ENCODE measurements at regions not wholly inside any gene's neighbourhood (a gene's known extent, or its start where the extent isn't known, plus 50 kb on each side); places are given as distances from the start of the nearest gene placed in this dataset.

DNA sequence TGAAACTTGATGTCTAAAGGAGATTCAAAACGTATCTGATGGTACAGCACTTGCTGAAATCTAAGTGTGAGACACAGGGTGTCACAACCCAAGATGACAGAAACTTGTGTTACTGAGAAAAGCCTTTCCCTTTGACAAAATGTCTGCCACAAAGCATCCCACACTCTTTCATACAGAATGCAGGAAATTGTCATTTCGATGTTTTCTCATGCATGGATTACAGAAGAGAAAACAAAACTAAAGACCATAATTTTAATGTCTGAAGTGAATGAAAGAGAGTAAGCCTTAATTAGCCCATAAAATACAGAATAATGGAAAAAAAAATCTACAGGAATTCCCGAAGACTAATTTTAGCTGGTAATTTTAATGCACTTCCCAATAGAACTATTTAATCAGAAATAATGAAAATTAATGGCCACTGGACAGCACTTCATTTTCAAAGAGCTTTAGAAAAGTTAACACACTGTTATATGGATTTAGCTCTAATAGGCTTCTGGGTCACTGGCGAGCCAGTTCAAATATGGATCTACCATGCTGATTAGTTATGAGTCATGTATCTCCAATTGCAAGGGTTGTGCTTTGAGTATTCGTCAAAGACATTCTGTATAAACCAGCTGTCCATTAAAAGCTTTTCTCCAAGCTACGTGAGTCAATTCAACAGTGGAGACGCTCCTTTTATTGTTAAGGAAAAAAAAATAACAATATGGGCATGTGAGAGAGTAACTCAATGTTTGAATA is 656.7 kb downstream of the SLC16A7 start:
- TF ChIP-seq, protein P1, sequence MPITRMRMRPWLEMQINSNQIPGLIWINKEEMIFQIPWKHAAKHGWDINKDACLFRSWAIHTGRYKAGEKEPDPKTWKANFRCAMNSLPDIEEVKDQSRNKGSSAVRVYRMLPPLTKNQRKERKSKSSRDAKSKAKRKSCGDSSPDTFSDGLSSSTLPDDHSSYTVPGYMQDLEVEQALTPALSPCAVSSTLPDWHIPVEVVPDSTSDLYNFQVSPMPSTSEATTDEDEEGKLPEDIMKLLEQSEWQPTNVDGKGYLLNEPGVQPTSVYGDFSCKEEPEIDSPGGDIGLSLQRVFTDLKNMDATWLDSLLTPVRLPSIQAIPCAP (CRISPR knock-in tag; IDR thresholded peaks at IDR 0.05): no peak
- no peak for TF ChIP-seq GTF2I (CRISPR knock-in tag; conservative IDR thresholded peaks at IDR 0.05)
- TF ChIP-seq, protein P2, sequence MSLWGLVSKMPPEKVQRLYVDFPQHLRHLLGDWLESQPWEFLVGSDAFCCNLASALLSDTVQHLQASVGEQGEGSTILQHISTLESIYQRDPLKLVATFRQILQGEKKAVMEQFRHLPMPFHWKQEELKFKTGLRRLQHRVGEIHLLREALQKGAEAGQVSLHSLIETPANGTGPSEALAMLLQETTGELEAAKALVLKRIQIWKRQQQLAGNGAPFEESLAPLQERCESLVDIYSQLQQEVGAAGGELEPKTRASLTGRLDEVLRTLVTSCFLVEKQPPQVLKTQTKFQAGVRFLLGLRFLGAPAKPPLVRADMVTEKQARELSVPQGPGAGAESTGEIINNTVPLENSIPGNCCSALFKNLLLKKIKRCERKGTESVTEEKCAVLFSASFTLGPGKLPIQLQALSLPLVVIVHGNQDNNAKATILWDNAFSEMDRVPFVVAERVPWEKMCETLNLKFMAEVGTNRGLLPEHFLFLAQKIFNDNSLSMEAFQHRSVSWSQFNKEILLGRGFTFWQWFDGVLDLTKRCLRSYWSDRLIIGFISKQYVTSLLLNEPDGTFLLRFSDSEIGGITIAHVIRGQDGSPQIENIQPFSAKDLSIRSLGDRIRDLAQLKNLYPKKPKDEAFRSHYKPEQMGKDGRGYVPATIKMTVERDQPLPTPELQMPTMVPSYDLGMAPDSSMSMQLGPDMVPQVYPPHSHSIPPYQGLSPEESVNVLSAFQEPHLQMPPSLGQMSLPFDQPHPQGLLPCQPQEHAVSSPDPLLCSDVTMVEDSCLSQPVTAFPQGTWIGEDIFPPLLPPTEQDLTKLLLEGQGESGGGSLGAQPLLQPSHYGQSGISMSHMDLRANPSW (CRISPR knock-in tag; conservative IDR thresholded peaks at IDR 0.05; ENCODE audit: low read depth): no peak
- TF ChIP-seq, protein P3, sequence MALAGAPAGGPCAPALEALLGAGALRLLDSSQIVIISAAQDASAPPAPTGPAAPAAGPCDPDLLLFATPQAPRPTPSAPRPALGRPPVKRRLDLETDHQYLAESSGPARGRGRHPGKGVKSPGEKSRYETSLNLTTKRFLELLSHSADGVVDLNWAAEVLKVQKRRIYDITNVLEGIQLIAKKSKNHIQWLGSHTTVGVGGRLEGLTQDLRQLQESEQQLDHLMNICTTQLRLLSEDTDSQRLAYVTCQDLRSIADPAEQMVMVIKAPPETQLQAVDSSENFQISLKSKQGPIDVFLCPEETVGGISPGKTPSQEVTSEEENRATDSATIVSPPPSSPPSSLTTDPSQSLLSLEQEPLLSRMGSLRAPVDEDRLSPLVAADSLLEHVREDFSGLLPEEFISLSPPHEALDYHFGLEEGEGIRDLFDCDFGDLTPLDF (CRISPR knock-in tag; IDR thresholded peaks at IDR 0.05): no peak
- TF ChIP-seq, protein P4, sequence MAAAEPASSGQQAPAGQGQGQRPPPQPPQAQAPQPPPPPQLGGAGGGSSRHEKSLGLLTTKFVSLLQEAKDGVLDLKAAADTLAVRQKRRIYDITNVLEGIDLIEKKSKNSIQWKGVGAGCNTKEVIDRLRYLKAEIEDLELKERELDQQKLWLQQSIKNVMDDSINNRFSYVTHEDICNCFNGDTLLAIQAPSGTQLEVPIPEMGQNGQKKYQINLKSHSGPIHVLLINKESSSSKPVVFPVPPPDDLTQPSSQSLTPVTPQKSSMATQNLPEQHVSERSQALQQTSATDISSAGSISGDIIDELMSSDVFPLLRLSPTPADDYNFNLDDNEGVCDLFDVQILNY (CRISPR knock-in tag; IDR thresholded peaks at IDR 0.05): no peak
- TF ChIP-seq, protein P5, sequence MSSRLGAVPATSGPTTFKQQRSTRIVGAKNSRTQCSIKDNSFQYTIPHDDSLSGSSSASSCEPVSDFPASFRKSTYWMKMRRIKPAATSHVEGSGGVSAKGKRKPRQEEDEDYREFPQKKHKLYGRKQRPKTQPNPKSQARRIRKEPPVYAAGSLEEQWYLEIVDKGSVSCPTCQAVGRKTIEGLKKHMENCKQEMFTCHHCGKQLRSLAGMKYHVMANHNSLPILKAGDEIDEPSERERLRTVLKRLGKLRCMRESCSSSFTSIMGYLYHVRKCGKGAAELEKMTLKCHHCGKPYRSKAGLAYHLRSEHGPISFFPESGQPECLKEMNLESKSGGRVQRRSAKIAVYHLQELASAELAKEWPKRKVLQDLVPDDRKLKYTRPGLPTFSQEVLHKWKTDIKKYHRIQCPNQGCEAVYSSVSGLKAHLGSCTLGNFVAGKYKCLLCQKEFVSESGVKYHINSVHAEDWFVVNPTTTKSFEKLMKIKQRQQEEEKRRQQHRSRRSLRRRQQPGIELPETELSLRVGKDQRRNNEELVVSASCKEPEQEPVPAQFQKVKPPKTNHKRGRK (CRISPR knock-in tag; IDR thresholded peaks at IDR 0.05; ENCODE audit: borderline replicate concordance): no peak
- TF ChIP-seq, protein P6, sequence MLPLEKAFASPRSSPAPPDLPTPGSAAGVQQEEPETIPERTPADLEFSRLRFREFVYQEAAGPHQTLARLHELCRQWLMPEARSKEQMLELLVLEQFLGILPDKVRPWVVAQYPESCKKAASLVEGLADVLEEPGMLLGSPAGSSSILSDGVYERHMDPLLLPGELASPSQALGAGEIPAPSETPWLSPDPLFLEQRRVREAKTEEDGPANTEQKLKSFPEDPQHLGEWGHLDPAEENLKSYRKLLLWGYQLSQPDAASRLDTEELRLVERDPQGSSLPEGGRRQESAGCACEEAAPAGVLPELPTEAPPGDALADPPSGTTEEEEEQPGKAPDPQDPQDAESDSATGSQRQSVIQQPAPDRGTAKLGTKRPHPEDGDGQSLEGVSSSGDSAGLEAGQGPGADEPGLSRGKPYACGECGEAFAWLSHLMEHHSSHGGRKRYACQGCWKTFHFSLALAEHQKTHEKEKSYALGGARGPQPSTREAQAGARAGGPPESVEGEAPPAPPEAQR (CRISPR knock-in tag; IDR thresholded peaks at IDR 0.05): no peak
- TF ChIP-seq, protein P7, sequence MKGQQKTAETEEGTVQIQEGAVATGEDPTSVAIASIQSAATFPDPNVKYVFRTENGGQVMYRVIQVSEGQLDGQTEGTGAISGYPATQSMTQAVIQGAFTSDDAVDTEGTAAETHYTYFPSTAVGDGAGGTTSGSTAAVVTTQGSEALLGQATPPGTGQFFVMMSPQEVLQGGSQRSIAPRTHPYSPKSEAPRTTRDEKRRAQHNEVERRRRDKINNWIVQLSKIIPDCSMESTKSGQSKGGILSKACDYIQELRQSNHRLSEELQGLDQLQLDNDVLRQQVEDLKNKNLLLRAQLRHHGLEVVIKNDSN (CRISPR knock-in tag; IDR thresholded peaks at IDR 0.05): no peak
- no peak for TF ChIP-seq NFYB (CRISPR knock-in tag; conservative IDR thresholded peaks at IDR 0.05; ENCODE audit: low read depth)
- TF ChIP-seq, protein P8, sequence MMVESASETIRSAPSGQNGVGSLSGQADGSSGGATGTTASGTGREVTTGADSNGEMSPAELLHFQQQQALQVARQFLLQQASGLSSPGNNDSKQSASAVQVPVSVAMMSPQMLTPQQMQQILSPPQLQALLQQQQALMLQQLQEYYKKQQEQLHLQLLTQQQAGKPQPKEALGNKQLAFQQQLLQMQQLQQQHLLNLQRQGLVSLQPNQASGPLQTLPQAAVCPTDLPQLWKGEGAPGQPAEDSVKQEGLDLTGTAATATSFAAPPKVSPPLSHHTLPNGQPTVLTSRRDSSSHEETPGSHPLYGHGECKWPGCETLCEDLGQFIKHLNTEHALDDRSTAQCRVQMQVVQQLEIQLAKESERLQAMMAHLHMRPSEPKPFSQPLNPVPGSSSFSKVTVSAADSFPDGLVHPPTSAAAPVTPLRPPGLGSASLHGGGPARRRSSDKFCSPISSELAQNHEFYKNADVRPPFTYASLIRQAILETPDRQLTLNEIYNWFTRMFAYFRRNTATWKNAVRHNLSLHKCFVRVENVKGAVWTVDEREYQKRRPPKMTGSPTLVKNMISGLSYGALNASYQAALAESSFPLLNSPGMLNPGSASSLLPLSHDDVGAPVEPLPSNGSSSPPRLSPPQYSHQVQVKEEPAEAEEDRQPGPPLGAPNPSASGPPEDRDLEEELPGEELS (CRISPR knock-in tag; IDR thresholded peaks at IDR 0.05): no peak
- TF ChIP-seq, protein P9, sequence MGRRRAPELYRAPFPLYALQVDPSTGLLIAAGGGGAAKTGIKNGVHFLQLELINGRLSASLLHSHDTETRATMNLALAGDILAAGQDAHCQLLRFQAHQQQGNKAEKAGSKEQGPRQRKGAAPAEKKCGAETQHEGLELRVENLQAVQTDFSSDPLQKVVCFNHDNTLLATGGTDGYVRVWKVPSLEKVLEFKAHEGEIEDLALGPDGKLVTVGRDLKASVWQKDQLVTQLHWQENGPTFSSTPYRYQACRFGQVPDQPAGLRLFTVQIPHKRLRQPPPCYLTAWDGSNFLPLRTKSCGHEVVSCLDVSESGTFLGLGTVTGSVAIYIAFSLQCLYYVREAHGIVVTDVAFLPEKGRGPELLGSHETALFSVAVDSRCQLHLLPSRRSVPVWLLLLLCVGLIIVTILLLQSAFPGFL (CRISPR knock-in tag; IDR thresholded peaks at IDR 0.05; ENCODE audit: borderline replicate concordance): no peak
- no peak for TF ChIP-seq NR1H2 (CRISPR knock-in tag; IDR thresholded peaks at IDR 0.05)
- TF ChIP-seq RELA (CRISPR knock-in tag; IDR thresholded peaks at IDR 0.05; ENCODE audit: borderline replicate concordance): no peak
- no peak for TF ChIP-seq ZNF263 (CRISPR knock-in tag; IDR thresholded peaks at IDR 0.05; ENCODE audit: low read depth)
- TF ChIP-seq, protein P10, sequence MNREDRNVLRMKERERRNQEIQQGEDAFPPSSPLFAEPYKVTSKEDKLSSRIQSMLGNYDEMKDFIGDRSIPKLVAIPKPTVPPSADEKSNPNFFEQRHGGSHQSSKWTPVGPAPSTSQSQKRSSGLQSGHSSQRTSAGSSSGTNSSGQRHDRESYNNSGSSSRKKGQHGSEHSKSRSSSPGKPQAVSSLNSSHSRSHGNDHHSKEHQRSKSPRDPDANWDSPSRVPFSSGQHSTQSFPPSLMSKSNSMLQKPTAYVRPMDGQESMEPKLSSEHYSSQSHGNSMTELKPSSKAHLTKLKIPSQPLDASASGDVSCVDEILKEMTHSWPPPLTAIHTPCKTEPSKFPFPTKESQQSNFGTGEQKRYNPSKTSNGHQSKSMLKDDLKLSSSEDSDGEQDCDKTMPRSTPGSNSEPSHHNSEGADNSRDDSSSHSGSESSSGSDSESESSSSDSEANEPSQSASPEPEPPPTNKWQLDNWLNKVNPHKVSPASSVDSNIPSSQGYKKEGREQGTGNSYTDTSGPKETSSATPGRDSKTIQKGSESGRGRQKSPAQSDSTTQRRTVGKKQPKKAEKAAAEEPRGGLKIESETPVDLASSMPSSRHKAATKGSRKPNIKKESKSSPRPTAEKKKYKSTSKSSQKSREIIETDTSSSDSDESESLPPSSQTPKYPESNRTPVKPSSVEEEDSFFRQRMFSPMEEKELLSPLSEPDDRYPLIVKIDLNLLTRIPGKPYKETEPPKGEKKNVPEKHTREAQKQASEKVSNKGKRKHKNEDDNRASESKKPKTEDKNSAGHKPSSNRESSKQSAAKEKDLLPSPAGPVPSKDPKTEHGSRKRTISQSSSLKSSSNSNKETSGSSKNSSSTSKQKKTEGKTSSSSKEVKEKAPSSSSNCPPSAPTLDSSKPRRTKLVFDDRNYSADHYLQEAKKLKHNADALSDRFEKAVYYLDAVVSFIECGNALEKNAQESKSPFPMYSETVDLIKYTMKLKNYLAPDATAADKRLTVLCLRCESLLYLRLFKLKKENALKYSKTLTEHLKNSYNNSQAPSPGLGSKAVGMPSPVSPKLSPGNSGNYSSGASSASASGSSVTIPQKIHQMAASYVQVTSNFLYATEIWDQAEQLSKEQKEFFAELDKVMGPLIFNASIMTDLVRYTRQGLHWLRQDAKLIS (CRISPR knock-in tag; IDR thresholded peaks at IDR 0.05; ENCODE audit: borderline replicate concordance): no peak
- TF ChIP-seq ZNF138 (CRISPR knock-in tag; conservative IDR thresholded peaks at IDR 0.05): no peak
- TF ChIP-seq ZNF671 (CRISPR knock-in tag; IDR thresholded peaks at IDR 0.05): no peak
- TF ChIP-seq ZNF396 (CRISPR knock-in tag; IDR thresholded peaks at IDR 0.05; ENCODE audit: borderline replicate concordance): no peak
- Mint-ChIP-seq H3K9me3 (no peaks in the 10 kb centered on the region), H3K4me1 (no peaks in the 10 kb centered on the region), H3K4me3 (no peak overlapping the region), H3K36me3 (no peaks in the 10 kb centered on the region), H3K27ac (no peak overlapping the region), H3K27me3 (ENCODE audit: low read depth) (no peaks in the 10 kb centered on the region)
- ChIA-PET POLR2A (no interaction called here), CTCF (no interaction called here)
- ATAC-seq (no peak), DNase-seq (ENCODE audit: low spot score) (no peak)
